K562 (cell line): ENCODE measurements at regions not wholly inside any gene's neighbourhood (a gene's known extent, or its start where the extent isn't known, plus 50 kb on each side); places are given as distances from the start of the nearest gene placed in this dataset.

ENCODE experiments used
- ATAC-seq: fragments of 200-7000 bp; cut with Tn5 transposase; 3 replicates; pipeline ENCODE4 v1.9.1; 2020; ENCODE audit warnings: moderate library complexity
- BruUV-seq: library from RNA; stranded (reverse); fragments of 400-500 nt; replicated peaks from 2 replicates; lab custom pipeline; 2021; lab: Mats Ljungman, UMichigan
- CTCF ChIA-PET: fragments of 300-600 bp; formaldehyde crosslinking; extraction: SDS; loops from one replicate; lab custom pipeline; 2021; ENCODE audit warnings: low intra/inter-chr PET ratio; lab: Yijun Ruan, JAX
- POLR2A ChIA-PET: fragments of 300-600, 350-650 bp; sonication (Branson Sonifier 250); formaldehyde crosslinking; extraction: SDS; loops from one replicate; lab custom pipeline; 2021; ENCODE audit warnings: antibody characterized with exemption, inconsistent platforms; lab: Yijun Ruan, JAX
- DNase-seq, 4 experiments: peaks; one replicate each; pipeline versions ENCODE4 v3.0.0 to v3.0.0-alpha.2; 2011 to 2018; ENCODE audit warnings: low spot score in 3 of 4, mixed read lengths in 3 of 4; ENCODE audit errors: extremely low read depth in 1 of 4
- FAIRE-seq: peaks from 2 replicates; lab custom pipeline; 2011; peaks lifted over from hg19 to GRCh38; lab: Jason Lieb, UNC
- H2AFZ ChIP-seq: 2 replicates; pipeline ENCODE4 v1.6.0; 2011; ENCODE audit warnings: low read depth, low read length, control low read depth, inconsistent platforms
- H3K27ac ChIP-seq: fragments of 200-600 bp; 3 replicates; pipeline ENCODE4 v1.8.0; 2011; ENCODE audit warnings: low read depth, mild to moderate bottlenecking, control low read depth, inconsistent platforms, low read length, moderate library complexity, mixed read lengths; ENCODE audit errors: extremely low read depth
- H3K27me3 ChIP-seq, 2 experiments: fragments of 300-600 bp in 1 of 2; 2 replicates in 1 of 2; 3 replicates in 1 of 2; pipeline versions ENCODE4 v1.6.0 to v1.8.0; 2011; ENCODE audit warnings: inconsistent platforms in 2 of 2, low read length in 2 of 2, mild to moderate bottlenecking in 1 of 2, mixed read lengths in 1 of 2, moderate library complexity in 1 of 2; ENCODE audit not compliant: control insufficient read depth in 2 of 2, insufficient read depth in 2 of 2
- H3K36me3 ChIP-seq: fragments of 300-600 bp; 3 replicates; pipeline ENCODE4 v1.8.0; 2011; ENCODE audit warnings: mild to moderate bottlenecking, low read length, inconsistent platforms; ENCODE audit not compliant: control insufficient read depth, insufficient read depth
- H3K4me1 ChIP-seq, 2 experiments: fragments of 200-600 bp in 1 of 2; replicated peaks in 1 of 2; 2 replicates in 1 of 2; 3 replicates in 1 of 2; pipeline versions ENCODE4 v1.5.1 to v1.8.0; 2011; ENCODE audit warnings: inconsistent platforms in 2 of 2, low read length in 2 of 2, mild to moderate bottlenecking in 1 of 2, mixed read lengths in 1 of 2, moderate library complexity in 1 of 2; ENCODE audit not compliant: control insufficient read depth in 2 of 2, insufficient read depth in 2 of 2
- H3K4me2 ChIP-seq: 2 replicates; pipeline ENCODE4 v1.6.1; 2011; ENCODE audit warnings: low read length, control low read depth, inconsistent platforms, mixed read lengths; ENCODE audit not compliant: insufficient read depth
- H3K4me3 ChIP-seq: fragments of 200-600 bp; sonication (generic), shearing (Covaris generic); 2 replicates; pipeline ENCODE4 v1.5.1; 2016; ENCODE audit warnings: control low read depth, inconsistent platforms
- H3K79me2 ChIP-seq: fragments of 200-600 bp; 3 replicates; pipeline ENCODE4 v1.8.0; 2011; ENCODE audit warnings: low read length, inconsistent platforms; ENCODE audit not compliant: control insufficient read depth, insufficient read depth
- H3K9ac ChIP-seq, 2 experiments: 2 replicates each; pipeline versions ENCODE4 v1.6.0 to v1.6.1; 2011; ENCODE audit warnings: low read depth in 2 of 2, low read length in 2 of 2, control low read depth in 1 of 2, inconsistent platforms in 1 of 2, mild to moderate bottlenecking in 1 of 2, mixed read lengths in 1 of 2; ENCODE audit not compliant: insufficient read depth in 1 of 2
- H3K9me1 ChIP-seq: one replicate; pipeline ENCODE4 v1.6.0; 2011; ENCODE audit warnings: inconsistent platforms, mild to moderate bottlenecking, low read length, moderate library complexity; ENCODE audit not compliant: control insufficient read depth, insufficient read depth
- H3K9me3 ChIP-seq: replicated peaks from 2 replicates; pipeline ENCODE4 v1.5.1; 2011; ENCODE audit warnings: low read depth, low read length, inconsistent platforms; ENCODE audit not compliant: control insufficient read depth, insufficient read depth
- H4K20me1 ChIP-seq: replicated peaks from 2 replicates; pipeline ENCODE4 v1.6.1; 2011; ENCODE audit warnings: low read length, inconsistent platforms, mixed read lengths; ENCODE audit not compliant: control insufficient read depth, insufficient read depth
- BRCA1 ChIP-seq, 2 experiments: fragments of 450-650 bp in 1 of 2; sonication (generic) in 1 of 2; formaldehyde crosslinking in 1 of 2; IDR thresholded peaks; 2 replicates each; pipeline versions ENCODE4 v1.5.0 to v1.6.1; 2017 to 2020; ENCODE audit warnings: mild to moderate bottlenecking in 1 of 2, missing genetic modification reagents in 1 of 2
- FIP1L1 ChIP-seq: fragments of 200-400 bp; formaldehyde crosslinking; IDR thresholded peaks from 2 replicates; pipeline ENCODE4 v1.6.1; 2018; ENCODE audit warnings: mild to moderate bottlenecking, low read depth, low read length; ENCODE audit not compliant: poor library complexity, severe bottlenecking
- IFI16 ChIP-seq: fragments of 250-450 bp; sonication (Bioruptor Pico); IDR thresholded peaks from 2 replicates; pipeline ENCODE4 v2.1.2; 2022; ENCODE audit warnings: mild to moderate bottlenecking, inconsistent platforms
- POLR2B ChIP-seq: fragments of 450-650 bp; IDR thresholded peaks from 2 replicates; pipeline ENCODE4 v1.6.1; 2018; ENCODE audit warnings: low read depth; ENCODE audit not compliant: partially characterized antibody
- RFX1 ChIP-seq: fragments of 450-650 bp; IDR thresholded peaks from 2 replicates; pipeline ENCODE4 v1.6.1; 2016; ENCODE audit warnings: mild to moderate bottlenecking, moderate library complexity
- THRAP3 ChIP-seq: fragments of 450-650 bp; IDR thresholded peaks from 2 replicates; pipeline ENCODE4 v1.6.1; 2016; ENCODE audit warnings: mild to moderate bottlenecking, inconsistent platforms, borderline replicate concordance
- WGBS: fragments of 100-300 bp; shearing (Covaris generic); methylation state at CpG from one replicate; pipeline ENCODE4 v1.1.6; 2016; ENCODE audit warnings: low coverage, mixed read lengths; ENCODE audit not compliant: insufficient coverage; ENCODE audit errors: missing lambda C conversion rate; 5-methylcytosine and 5-hydroxymethylcytosine counted together
- in situ Hi-C: fragments of 300-500 bp; cut with MboI; formaldehyde crosslinking; loops from 4 replicates; pipeline ENCODE4 v1.15.0; 2018; ENCODE audit warnings: inconsistent platforms, mixed read lengths
- intact Hi-C: fragments of 100-400 bp; cut with micrococcal nuclease; formaldehyde crosslinking; loops from 2 replicates; pipeline ENCODE4 v1.14.2; 2022
- TF ChIP-seq, protein P1 (sequence below): fragments of 450-650 bp; formaldehyde crosslinking; IDR thresholded peaks from 2 replicates; pipeline ENCODE4 v1.4.0; 2022; ENCODE audit warnings: mild to moderate bottlenecking, moderate library complexity
- TF ChIP-seq, protein P2 (sequence below): fragments of 250-450 bp; sonication (Bioruptor Pico); IDR thresholded peaks from 2 replicates; pipeline ENCODE4 v1.5.0; 2021
- TF ChIP-seq, protein P3 (sequence below), 2 experiments: fragments of 450-650 bp; formaldehyde crosslinking in 1 of 2; IDR thresholded peaks; 2 replicates each; pipeline versions ENCODE4 v1.4.0 to v1.6.1; 2014 to 2020; ENCODE audit warnings: mild to moderate bottlenecking in 2 of 2, borderline replicate concordance in 1 of 2, low read depth in 1 of 2

DNA sequence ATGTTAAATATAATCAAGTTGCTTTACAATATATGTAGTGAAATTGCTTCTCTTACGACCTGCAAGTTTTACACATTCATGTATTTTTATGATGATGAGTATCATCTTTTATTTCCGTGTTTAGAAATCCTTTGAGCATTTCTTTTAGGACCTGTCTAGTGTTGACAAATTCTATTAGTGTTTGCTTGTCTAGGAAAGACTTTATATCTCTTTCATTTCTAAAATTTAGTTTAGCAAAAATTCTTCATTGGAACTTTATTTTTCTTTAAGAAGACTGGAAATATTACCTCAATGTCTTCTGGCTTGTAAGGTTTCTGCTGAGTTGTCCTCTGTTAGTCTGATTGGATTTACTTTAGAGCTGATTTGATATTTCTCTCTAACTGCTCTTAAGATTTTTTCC lies 920.9 kb upstream of the CTNND2 start:
- ChIA-PET POLR2A (no interaction called here), CTCF (no interaction called here)
- 8% methylated on average over 2 of the region's 2 CpGs for WGBS
- no peak overlapping the region for H3K9ac ChIP-seq
- no peak overlapping the region for H3K4me3 ChIP-seq
- no TSS peak for BruUV-seq
- H3K4me1 ChIP-seq, result no peaks in the 10 kb centered on the region
- no peaks in the 10 kb centered on the region for H3K36me3 ChIP-seq
- H4K20me1 ChIP-seq, result no peaks in the 10 kb centered on the region
- no peak overlapping the region for H2AFZ ChIP-seq
- no peak for ATAC-seq
- FAIRE-seq, result no peak
- intact Hi-C loops, result no loop called here
- H3K27me3 ChIP-seq, result no peaks in the 10 kb centered on the region
- TF ChIP-seq POLR2B (no peak), FIP1L1 (no peak), IFI16 (CRISPR knock-in tag) (no peak), THRAP3 (no peak), RFX1 (no peak), BRCA1 (IDR thresholded peaks at IDR 0.05) (no peak), BRCA1 (CRISPR knock-in tag; IDR thresholded peaks at IDR 0.05) (no peak)
- TF ChIP-seq, protein P1, sequence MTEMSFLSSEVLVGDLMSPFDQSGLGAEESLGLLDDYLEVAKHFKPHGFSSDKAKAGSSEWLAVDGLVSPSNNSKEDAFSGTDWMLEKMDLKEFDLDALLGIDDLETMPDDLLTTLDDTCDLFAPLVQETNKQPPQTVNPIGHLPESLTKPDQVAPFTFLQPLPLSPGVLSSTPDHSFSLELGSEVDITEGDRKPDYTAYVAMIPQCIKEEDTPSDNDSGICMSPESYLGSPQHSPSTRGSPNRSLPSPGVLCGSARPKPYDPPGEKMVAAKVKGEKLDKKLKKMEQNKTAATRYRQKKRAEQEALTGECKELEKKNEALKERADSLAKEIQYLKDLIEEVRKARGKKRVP, result no peak
- TF ChIP-seq, protein P2, sequence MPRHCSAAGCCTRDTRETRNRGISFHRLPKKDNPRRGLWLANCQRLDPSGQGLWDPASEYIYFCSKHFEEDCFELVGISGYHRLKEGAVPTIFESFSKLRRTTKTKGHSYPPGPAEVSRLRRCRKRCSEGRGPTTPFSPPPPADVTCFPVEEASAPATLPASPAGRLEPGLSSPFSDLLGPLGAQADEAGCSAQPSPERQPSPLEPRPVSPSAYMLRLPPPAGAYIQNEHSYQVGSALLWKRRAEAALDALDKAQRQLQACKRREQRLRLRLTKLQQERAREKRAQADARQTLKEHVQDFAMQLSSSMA (CRISPR knock-in tag), result no peak
- TF ChIP-seq, protein P3, sequence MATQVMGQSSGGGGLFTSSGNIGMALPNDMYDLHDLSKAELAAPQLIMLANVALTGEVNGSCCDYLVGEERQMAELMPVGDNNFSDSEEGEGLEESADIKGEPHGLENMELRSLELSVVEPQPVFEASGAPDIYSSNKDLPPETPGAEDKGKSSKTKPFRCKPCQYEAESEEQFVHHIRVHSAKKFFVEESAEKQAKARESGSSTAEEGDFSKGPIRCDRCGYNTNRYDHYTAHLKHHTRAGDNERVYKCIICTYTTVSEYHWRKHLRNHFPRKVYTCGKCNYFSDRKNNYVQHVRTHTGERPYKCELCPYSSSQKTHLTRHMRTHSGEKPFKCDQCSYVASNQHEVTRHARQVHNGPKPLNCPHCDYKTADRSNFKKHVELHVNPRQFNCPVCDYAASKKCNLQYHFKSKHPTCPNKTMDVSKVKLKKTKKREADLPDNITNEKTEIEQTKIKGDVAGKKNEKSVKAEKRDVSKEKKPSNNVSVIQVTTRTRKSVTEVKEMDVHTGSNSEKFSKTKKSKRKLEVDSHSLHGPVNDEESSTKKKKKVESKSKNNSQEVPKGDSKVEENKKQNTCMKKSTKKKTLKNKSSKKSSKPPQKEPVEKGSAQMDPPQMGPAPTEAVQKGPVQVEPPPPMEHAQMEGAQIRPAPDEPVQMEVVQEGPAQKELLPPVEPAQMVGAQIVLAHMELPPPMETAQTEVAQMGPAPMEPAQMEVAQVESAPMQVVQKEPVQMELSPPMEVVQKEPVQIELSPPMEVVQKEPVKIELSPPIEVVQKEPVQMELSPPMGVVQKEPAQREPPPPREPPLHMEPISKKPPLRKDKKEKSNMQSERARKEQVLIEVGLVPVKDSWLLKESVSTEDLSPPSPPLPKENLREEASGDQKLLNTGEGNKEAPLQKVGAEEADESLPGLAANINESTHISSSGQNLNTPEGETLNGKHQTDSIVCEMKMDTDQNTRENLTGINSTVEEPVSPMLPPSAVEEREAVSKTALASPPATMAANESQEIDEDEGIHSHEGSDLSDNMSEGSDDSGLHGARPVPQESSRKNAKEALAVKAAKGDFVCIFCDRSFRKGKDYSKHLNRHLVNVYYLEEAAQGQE (IDR thresholded peaks at IDR 0.05; ENCODE audit: borderline replicate concordance), result no peak
- TF ChIP-seq, protein P3 (CRISPR knock-in tag; IDR thresholded peaks at IDR 0.05; ENCODE audit: low read depth), result no peak
- no peak overlapping the region for H3K27ac ChIP-seq
- H3K4me2 ChIP-seq, result no peak overlapping the region
- DNase-seq, result no peak
- H3K9me1 ChIP-seq, result no peaks in the 10 kb centered on the region
- in situ Hi-C loops, result no loop called here
- H3K9me3 ChIP-seq, result no peaks in the 10 kb centered on the region
- no peaks in the 10 kb centered on the region for H3K79me2 ChIP-seq
